Stomach (tissue), 4 donors: ENCODE measurements at regions not wholly inside any gene's neighbourhood (a gene's known extent, or its start where the extent isn't known, plus 50 kb on each side); places are given as distances from the start of the nearest gene placed in this dataset.

Source experiments
- EP300 ChIP-seq: sonication (generic); formaldehyde crosslinking; IDR thresholded peaks from one replicate; pipeline ENCODE4 v1.6.1; 2017; ENCODE audit warnings: antibody characterized with exemption
- POLR2A ChIP-seq, 4 donors: fragments of 450-650 bp; IDR thresholded peaks; one replicate each; pipeline ENCODE4 v1.6.1; 2016; ENCODE audit warnings: antibody characterized with exemption in 4 of 4, control low read depth in 2 of 4, mild to moderate bottlenecking in 1 of 4, moderate library complexity in 1 of 4
- POLR2AphosphoS5 ChIP-seq, 3 donors: sonication (generic); formaldehyde crosslinking; IDR thresholded peaks; one replicate each; pipeline ENCODE4 v1.6.1; 2016; ENCODE audit warnings: antibody characterized with exemption in 3 of 3
- TF ChIP-seq, protein P1 (sequence below), 7 experiments: fragments of 450-650 bp in 4 of 7; fragments of 200-600 bp in 3 of 7; sonication (generic) in 3 of 7; IDR thresholded peaks; one replicate each; pipeline ENCODE4 v1.5.1; 2016 to 2019; ENCODE audit warnings: antibody characterized with exemption in 7 of 7, control low read depth in 2 of 7, mild to moderate bottlenecking in 1 of 7

DNA sequence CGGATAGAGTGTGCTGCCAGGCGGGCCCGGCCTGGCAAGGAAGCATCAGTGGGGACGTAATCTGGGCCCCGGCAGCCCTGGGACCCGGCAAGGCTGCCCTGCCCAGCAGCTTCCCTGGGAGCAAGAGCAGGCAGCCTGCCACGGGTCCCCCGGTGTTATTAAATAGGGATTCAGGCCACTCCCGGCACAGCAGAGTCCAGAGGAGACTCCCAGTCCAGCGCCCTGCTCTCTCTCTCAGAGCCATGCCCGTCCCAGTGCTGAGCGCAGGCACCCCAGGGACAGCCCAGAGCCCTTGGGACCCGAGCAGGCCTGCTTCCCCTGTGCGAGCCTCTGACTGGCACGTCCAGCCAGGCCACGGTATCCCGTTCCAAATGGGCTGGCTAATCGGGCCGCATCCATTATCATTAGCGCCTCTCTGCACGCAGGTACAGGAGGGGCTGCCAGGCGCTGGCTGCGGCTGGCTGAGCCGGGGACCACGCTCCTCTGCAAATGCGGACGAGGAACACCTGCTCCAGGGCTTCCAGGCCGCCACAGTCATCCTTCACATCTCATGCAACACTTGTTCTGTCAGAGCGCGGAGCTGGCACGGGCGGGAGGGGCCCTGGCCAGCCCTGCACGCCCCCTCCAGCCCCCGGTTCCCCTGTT lies 344.2 kb upstream of the MKI67 start:
- TF ChIP-seq, protein P1, sequence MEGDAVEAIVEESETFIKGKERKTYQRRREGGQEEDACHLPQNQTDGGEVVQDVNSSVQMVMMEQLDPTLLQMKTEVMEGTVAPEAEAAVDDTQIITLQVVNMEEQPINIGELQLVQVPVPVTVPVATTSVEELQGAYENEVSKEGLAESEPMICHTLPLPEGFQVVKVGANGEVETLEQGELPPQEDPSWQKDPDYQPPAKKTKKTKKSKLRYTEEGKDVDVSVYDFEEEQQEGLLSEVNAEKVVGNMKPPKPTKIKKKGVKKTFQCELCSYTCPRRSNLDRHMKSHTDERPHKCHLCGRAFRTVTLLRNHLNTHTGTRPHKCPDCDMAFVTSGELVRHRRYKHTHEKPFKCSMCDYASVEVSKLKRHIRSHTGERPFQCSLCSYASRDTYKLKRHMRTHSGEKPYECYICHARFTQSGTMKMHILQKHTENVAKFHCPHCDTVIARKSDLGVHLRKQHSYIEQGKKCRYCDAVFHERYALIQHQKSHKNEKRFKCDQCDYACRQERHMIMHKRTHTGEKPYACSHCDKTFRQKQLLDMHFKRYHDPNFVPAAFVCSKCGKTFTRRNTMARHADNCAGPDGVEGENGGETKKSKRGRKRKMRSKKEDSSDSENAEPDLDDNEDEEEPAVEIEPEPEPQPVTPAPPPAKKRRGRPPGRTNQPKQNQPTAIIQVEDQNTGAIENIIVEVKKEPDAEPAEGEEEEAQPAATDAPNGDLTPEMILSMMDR (IDR thresholded peaks at IDR 0.05) = no peak
- no peak for TF ChIP-seq POLR2A (IDR thresholded peaks at IDR 0.05)
- no peak for TF ChIP-seq EP300
- TF ChIP-seq POLR2AphosphoS5 (IDR thresholded peaks at IDR 0.05) = no peak
